ENCODE measurements at regions not wholly inside any gene's neighbourhood (a gene's known extent, or its start where the extent isn't known, plus 50 kb on each side); places are given as distances from the start of the nearest gene placed in this dataset.

- TF ChIP-seq EZH2phosphoT487 (IDR thresholded peaks at IDR 0.05; ENCODE audit: borderline replicate concordance, low read depth, low read length) (no peak), CTCF (conservative IDR thresholded peaks at IDR 0.05; ENCODE audit: low read length) (no peak)
Observed at GRCh38 chr4:1544861-1545281, 138.6 kb upstream of the NKX1-1 start.

Data from OCI-LY7 (cell line).